Parathyroid adenoma (tissue), 2 donors: ENCODE measurements at regions not wholly inside any gene's neighbourhood (a gene's known extent, or its start where the extent isn't known, plus 50 kb on each side); places are given as distances from the start of the nearest gene placed in this dataset.

Experiments
- H2AFZ ChIP-seq: fragments of 300-600 bp; sonication (generic); one replicate; pipeline ENCODE4 v1.7.0; 2017; ENCODE audit warnings: antibody characterized with exemption, mild to moderate bottlenecking
- H3K27ac ChIP-seq: fragments of 300-600 bp; sonication (generic); one replicate; pipeline ENCODE4 v1.7.0; 2017
- H3K27me3 ChIP-seq: fragments of 300-600 bp; sonication (generic); one replicate; pipeline ENCODE4 v1.7.0; 2017; ENCODE audit warnings: low read length; ENCODE audit not compliant: control insufficient read depth, insufficient read depth
- H3K36me3 ChIP-seq: fragments of 300-600 bp; sonication (generic); one replicate; pipeline ENCODE4 v1.7.0; 2017; ENCODE audit warnings: low read length; ENCODE audit not compliant: control insufficient read depth, insufficient read depth
- H3K4me1 ChIP-seq: fragments of 300-600 bp; sonication (generic); one replicate; pipeline ENCODE4 v1.7.0; 2017; ENCODE audit warnings: control low read depth
- H3K4me2 ChIP-seq: fragments of 300-600 bp; sonication (generic); one replicate; pipeline ENCODE4 v1.7.0; 2017; ENCODE audit warnings: low read length
- H3K4me3 ChIP-seq: fragments of 300-600 bp; sonication (generic); one replicate; pipeline ENCODE4 v1.7.0; 2017; ENCODE audit warnings: low read depth, low read length
- H3K79me2 ChIP-seq: fragments of 300-600 bp; sonication (generic); one replicate; pipeline ENCODE4 v1.7.0; 2017; ENCODE audit warnings: control low read depth
- H3K9ac ChIP-seq: fragments of 300-600 bp; sonication (generic); one replicate; pipeline ENCODE4 v1.7.0; 2017; ENCODE audit warnings: mild to moderate bottlenecking
- H3K9me3 ChIP-seq: fragments of 300-600 bp; sonication (generic); one replicate; pipeline ENCODE4 v1.7.0; 2017; ENCODE audit warnings: low read length; ENCODE audit not compliant: control insufficient read depth
- CTCF ChIP-seq: fragments of 300-600 bp; sonication (generic); IDR thresholded peaks from one replicate; pipeline ENCODE4 v1.7.0; 2017; ENCODE audit warnings: antibody characterized with exemption, mild to moderate bottlenecking
- donor health status: primary hyperparathyroidism.

GRCh38 chr3:21260507-21260906 is 490.5 kb downstream of the ZNF385D start:
- no peaks in the 10 kb centered on the region for H3K79me2 ChIP-seq
- no peak overlapping the region for H3K4me3 ChIP-seq
- H2AFZ ChIP-seq, result no peak overlapping the region
- H3K27ac ChIP-seq, result no peak overlapping the region
- no peaks in the 10 kb centered on the region for H3K4me1 ChIP-seq
- no peak overlapping the region for H3K4me2 ChIP-seq
- no peaks in the 10 kb centered on the region for H3K9me3 ChIP-seq
- no peaks in the 10 kb centered on the region for H3K36me3 ChIP-seq
- H3K27me3 ChIP-seq, result no peaks in the 10 kb centered on the region
- no peak overlapping the region for H3K9ac ChIP-seq
- TF ChIP-seq CTCF, result no peak

- no peak for TF ChIP-seq CTCF
- H3K27ac ChIP-seq, result no peak overlapping the region
- no peaks in the 10 kb centered on the region for H3K4me1 ChIP-seq
- no peaks in the 10 kb centered on the region for H3K79me2 ChIP-seq
- no peak overlapping the region for H2AFZ ChIP-seq
- no peak overlapping the region for H3K4me3 ChIP-seq
- H3K4me2 ChIP-seq, result no peak overlapping the region
- H3K9ac ChIP-seq, result no peak overlapping the region
- no peaks in the 10 kb centered on the region for H3K36me3 ChIP-seq
- no peaks in the 10 kb centered on the region for H3K9me3 ChIP-seq
- H3K27me3 ChIP-seq, result no peaks in the 10 kb centered on the region
Observed at GRCh38 chr3:21259896-21260295, 491.1 kb downstream of the ZNF385D start.

GRCh38 chr3:21256932-21257331 is 494.1 kb downstream of the ZNF385D start:
- Histone ChIP-seq H3K9me3 (no peaks in the 10 kb centered on the region), H3K4me1 (no peaks in the 10 kb centered on the region), H3K4me2 (no peak overlapping the region), H3K4me3 (no peak overlapping the region), H3K27me3 (no peaks in the 10 kb centered on the region), H3K9ac (no peak overlapping the region), H3K79me2 (no peaks in the 10 kb centered on the region), H3K27ac (no peak overlapping the region), H2AFZ (no peak overlapping the region), H3K36me3 (no peaks in the 10 kb centered on the region)
- TF ChIP-seq CTCF, result no peak

GRCh38 chr3:21238661-21239060 is 512.3 kb downstream of the ZNF385D start:
- Histone ChIP-seq H3K4me3 (no peak overlapping the region), H3K4me1 (no peaks in the 10 kb centered on the region)

More at GRCh38 chr3:21238661-21239060, 512.3 kb downstream of the ZNF385D start:
- no peak for TF ChIP-seq CTCF
- Histone ChIP-seq H3K9me3 (no peaks in the 10 kb centered on the region), H3K4me2 (no peak overlapping the region), H3K79me2 (no peaks in the 10 kb centered on the region), H3K27me3 (no peaks in the 10 kb centered on the region), H2AFZ (no peak overlapping the region), H3K36me3 (no peaks in the 10 kb centered on the region), H3K27ac (no peak overlapping the region), H3K9ac (no peak overlapping the region)
